HEK293 (cell line): ENCODE measurements at regions not wholly inside any gene's neighbourhood (a gene's known extent, or its start where the extent isn't known, plus 50 kb on each side); places are given as distances from the start of the nearest gene placed in this dataset.
A peak's percentile ranks its signal among the peaks of the same experiment; 100 is the strongest.

ENCODE experiments used
- CTCF ChIA-PET: fragments of 350-600 bp; formaldehyde crosslinking; extraction: SDS; loops from one replicate; lab custom pipeline; 2021; ENCODE audit warnings: antibody characterized with exemption; lab: Yijun Ruan, JAX
- POLR2A ChIA-PET: fragments of 300-600 bp; formaldehyde crosslinking; extraction: SDS; loops from one replicate; lab custom pipeline; 2020; ENCODE audit warnings: antibody characterized with exemption, inconsistent platforms; lab: Yijun Ruan, JAX
- H3K27ac ChIP-seq: fragments of 200-500 bp; sonication (Bioruptor generic); 2 replicates; pipeline ENCODE4 v1.5.1; 2014; ENCODE audit warnings: low read depth, low read length, control low read depth, inconsistent platforms; ENCODE audit errors: extremely low read depth
- H3K36me3 ChIP-seq, 2 experiments: fragments of 200-500 bp in 1 of 2; sonication (Bioruptor generic) in 1 of 2; 1 replicate in 1 of 2; 2 replicates in 1 of 2; pipeline ENCODE4 v1.5.1; 2014 to 2017; ENCODE audit warnings: inconsistent platforms in 2 of 2, low read length in 2 of 2; ENCODE audit not compliant: control insufficient read depth in 2 of 2, insufficient read depth in 1 of 2
- H3K4me1 ChIP-seq: fragments of 200-500 bp; sonication (Bioruptor generic); 2 replicates; pipeline ENCODE4 v1.5.1; 2014; ENCODE audit warnings: mild to moderate bottlenecking, low read length, inconsistent platforms; ENCODE audit not compliant: control insufficient read depth, insufficient read depth
- H3K4me3 ChIP-seq: 2 replicates; pipeline ENCODE4 v1.5.1; 2011; ENCODE audit warnings: low read depth, mild to moderate bottlenecking, control low read depth, low read length, moderate library complexity
- H3K9me3 ChIP-seq: fragments of 200-500 bp; sonication (Bioruptor generic); 2 replicates; pipeline ENCODE4 v1.5.1; 2014; ENCODE audit warnings: low read depth, low read length, inconsistent platforms; ENCODE audit not compliant: control insufficient read depth, insufficient read depth
- ATF2 ChIP-seq: fragments of 450-650 bp; formaldehyde crosslinking; IDR thresholded peaks from 2 replicates; pipeline ENCODE4 v1.5.1; 2016; ENCODE audit warnings: missing biosample characterization, missing genetic modification characterization, low read depth
- GLIS1 ChIP-seq: fragments of 450-650 bp; formaldehyde crosslinking; IDR thresholded peaks from 2 replicates; pipeline ENCODE4 v1.5.1; 2016; ENCODE audit warnings: missing biosample characterization, missing genetic modification characterization
- KLF10 ChIP-seq: fragments of 450-650 bp; IDR thresholded peaks from 2 replicates; pipeline ENCODE4 v1.5.1; 2018; ENCODE audit warnings: missing biosample characterization, mild to moderate bottlenecking, missing genetic modification characterization
- MYNN ChIP-seq: fragments of 450-650 bp; formaldehyde crosslinking; IDR thresholded peaks from 2 replicates; pipeline ENCODE4 v1.5.1; 2016; ENCODE audit warnings: missing biosample characterization, missing genetic modification characterization, borderline replicate concordance
- PRDM6 ChIP-seq: fragments of 450-650 bp; formaldehyde crosslinking; IDR thresholded peaks from 2 replicates; pipeline ENCODE4 v1.5.1; 2017; ENCODE audit warnings: missing biosample characterization, missing genetic modification characterization
- ZBTB49 ChIP-seq: fragments of 450-650 bp; formaldehyde crosslinking; IDR thresholded peaks from 2 replicates; pipeline ENCODE4 v1.5.1; 2016; ENCODE audit warnings: missing biosample characterization, missing genetic modification characterization, low read depth
- ZNF148 ChIP-seq: fragments of 450-650 bp; formaldehyde crosslinking; IDR thresholded peaks from 2 replicates; pipeline ENCODE4 v1.5.0; 2017; ENCODE audit warnings: missing biosample characterization, missing genetic modification characterization, borderline replicate concordance
- ZNF214 ChIP-seq: fragments of 450-650 bp; formaldehyde crosslinking; IDR thresholded peaks from 2 replicates; pipeline ENCODE4 v1.5.1; 2017; ENCODE audit warnings: missing biosample characterization, mild to moderate bottlenecking, missing genetic modification characterization, borderline replicate concordance
- ZNF423 ChIP-seq: fragments of 450-650 bp; formaldehyde crosslinking; IDR thresholded peaks from 2 replicates; pipeline ENCODE4 v1.5.1; 2016; ENCODE audit warnings: missing biosample characterization, missing genetic modification characterization
- ZNF514 ChIP-seq: fragments of 450-650 bp; formaldehyde crosslinking; IDR thresholded peaks from 2 replicates; pipeline ENCODE4 v1.5.1; 2016; ENCODE audit warnings: missing biosample characterization, missing genetic modification characterization
- ZNF529 ChIP-seq: fragments of 450-650 bp; formaldehyde crosslinking; IDR thresholded peaks from 2 replicates; pipeline ENCODE4 v1.5.1; 2017; ENCODE audit warnings: missing genetic modification characterization, missing biosample characterization; ENCODE audit not compliant: insufficient replicate concordance
- ZNF544 ChIP-seq: fragments of 450-650 bp; formaldehyde crosslinking; IDR thresholded peaks from 2 replicates; pipeline ENCODE4 v1.5.0; 2017; ENCODE audit warnings: missing biosample characterization, missing genetic modification characterization
- ZNF555 ChIP-seq: fragments of 450-650 bp; formaldehyde crosslinking; conservative IDR thresholded peaks from 2 replicates; pipeline ENCODE4 v1.5.1; 2017; ENCODE audit warnings: missing biosample characterization, mild to moderate bottlenecking, missing genetic modification characterization, inconsistent platforms
- ZNF621 ChIP-seq: fragments of 450-650 bp; formaldehyde crosslinking; IDR thresholded peaks from 2 replicates; pipeline ENCODE4 v1.5.1; 2017; ENCODE audit warnings: missing biosample characterization, missing genetic modification characterization
- ZNF624 ChIP-seq: fragments of 450-650 bp; formaldehyde crosslinking; IDR thresholded peaks from 2 replicates; pipeline ENCODE4 v1.5.1; 2017; ENCODE audit warnings: missing biosample characterization, missing genetic modification characterization
- ZNF670 ChIP-seq: fragments of 450-650 bp; formaldehyde crosslinking; IDR thresholded peaks from 2 replicates; pipeline ENCODE4 v1.5.1; 2016; ENCODE audit warnings: missing biosample characterization, missing genetic modification characterization, low read depth
- ZXDB ChIP-seq: fragments of 450-650 bp; formaldehyde crosslinking; IDR thresholded peaks from 2 replicates; pipeline ENCODE4 v1.5.1; 2016; ENCODE audit warnings: missing biosample characterization, missing genetic modification characterization

- TF ChIP-seq MYNN (no peak), KLF10 (tag by site-specific recombination) (no peak), ZNF214 (no peak), ZNF555 (tag by site-specific recombination) (no peak), ZNF514 (no peak)
- TF ChIP-seq, all 188 proteins: peak for 0
These were observed 310.7 kb downstream of the DIPK2A start (continued) for GRCh38 chr3:144282313-144282712.

- CTCF ChIA-PET, result no interaction called here
These were observed 314.8 kb downstream of the DIPK2A start for GRCh38 chr3:144286235-144286910.

GRCh38 chr3:144287001-144287400, 315.4 kb downstream of the DIPK2A start:
- no peak overlapping the region for H3K4me3 ChIP-seq
- H3K36me3 ChIP-seq, result no peaks in the 10 kb centered on the region
- CTCF ChIA-PET, result no interaction called here
- TF ChIP-seq ZNF423 (tag by site-specific recombination) (no peak), ZNF544 (tag by site-specific recombination) (no peak), PRDM6 (tag by site-specific recombination) (no peak), ZNF624 (tag by site-specific recombination) (no peak), ZNF214 (no peak), ZNF621 (tag by site-specific recombination) (no peak), ZXDB (tag by site-specific recombination) (no peak), GLIS1 (tag by site-specific recombination) (peak; percentile 29; the same call in 1 of the 2 replicates)
- TF ChIP-seq, all 188 proteins: peak for 1
- POLR2A ChIA-PET, result no interaction called here
- Histone ChIP-seq H3K4me1 (no peaks in the 10 kb centered on the region), H3K9me3 (no peaks in the 10 kb centered on the region), H3K27ac (no peak overlapping the region)

More at GRCh38 chr3:144286235-144286910, 314.8 kb downstream of the DIPK2A start:
- Histone ChIP-seq H3K9me3 (no peaks in the 10 kb centered on the region), H3K36me3 (no peaks in the 10 kb centered on the region), H3K4me1 (no peaks in the 10 kb centered on the region), H3K27ac (no peak overlapping the region), H3K4me3 (no peak overlapping the region)
- POLR2A ChIA-PET, result no interaction called here
- no peak for TF ChIP-seq ZNF670 (tag by site-specific recombination)
- no peak for TF ChIP-seq ZNF148 (tag by site-specific recombination)
- TF ChIP-seq ZBTB49 (tag by site-specific recombination), result no peak
- TF ChIP-seq ZNF529, result no peak
- TF ChIP-seq ATF2 (tag by site-specific recombination), result no peak
